H1 (cell line): ENCODE measurements at regions not wholly inside any gene's neighbourhood (a gene's known extent, or its start where the extent isn't known, plus 50 kb on each side); places are given as distances from the start of the nearest gene placed in this dataset.

Experiments used
- CTCF ChIA-PET: fragments of 300-600 bp; sonication (Branson Sonifier 250); formaldehyde crosslinking; loops from one replicate; lab custom pipeline; 2021; ENCODE audit not compliant: partially characterized antibody; lab: Charles Lee
- POLR2A ChIA-PET: fragments of 300-600 bp; sonication (Branson Sonifier 250); formaldehyde crosslinking; loops from one replicate; lab custom pipeline; 2021; ENCODE audit warnings: inconsistent platforms; ENCODE audit not compliant: partially characterized antibody; lab: Charles Lee
- DNase-seq, 2 experiments: peaks; one replicate each; pipeline versions ENCODE4 v3.0.0 to v3.0.0-alpha.2; 2010 to 2022; ENCODE audit warnings: low spot score in 2 of 2, low read depth in 1 of 2, mixed read lengths in 1 of 2
- FAIRE-seq: peaks from 2 replicates; lab custom pipeline; 2011; peaks lifted over from hg19 to GRCh38; lab: Jason Lieb, UNC
- H2AFZ ChIP-seq: 2 replicates; pipeline ENCODE4 v1.8.1; 2012; ENCODE audit warnings: low read length, inconsistent platforms
- H2AK5ac ChIP-seq: 2 replicates; pipeline ENCODE4 v1.6.1; 2013; ENCODE audit warnings: low read depth, low read length
- H2BK120ac ChIP-seq: replicated peaks from 2 replicates; pipeline ENCODE3; 2013; ENCODE audit warnings: low read depth, low read length, inconsistent platforms
- H2BK12ac ChIP-seq: 2 replicates; pipeline ENCODE4 v1.6.1; 2013; ENCODE audit warnings: low read depth, low read length
- H2BK15ac ChIP-seq: 2 replicates; pipeline ENCODE4 v1.6.1; 2013; ENCODE audit warnings: low read length
- H2BK20ac ChIP-seq: 2 replicates; pipeline ENCODE4 v1.6.1; 2013; ENCODE audit warnings: low read length
- H2BK5ac ChIP-seq: 2 replicates; pipeline ENCODE4 v1.6.1; 2013; ENCODE audit warnings: low read depth, low read length
- H3K14ac ChIP-seq: 2 replicates; pipeline ENCODE4 v1.6.1; 2013; ENCODE audit warnings: inconsistent platforms; ENCODE audit not compliant: insufficient read length
- H3K18ac ChIP-seq: 2 replicates; pipeline ENCODE4 v1.6.1; 2013; ENCODE audit warnings: low read length; ENCODE audit errors: extremely low read depth
- H3K23ac ChIP-seq: 2 replicates; pipeline ENCODE4 v1.6.1; 2013; ENCODE audit warnings: inconsistent platforms; ENCODE audit not compliant: insufficient read length
- H3K23me2 ChIP-seq: 2 replicates; pipeline ENCODE4 v1.6.1; 2013; ENCODE audit warnings: low read depth, low read length
- H3K27ac ChIP-seq: 2 replicates; pipeline ENCODE4 v1.6.1; 2011; ENCODE audit warnings: low read depth, low read length, inconsistent platforms
- H3K27me3 ChIP-seq, 4 experiments: replicated peaks in 1 of 4; 1 replicate in 1 of 4; 2 replicates in 3 of 4; pipeline versions ENCODE4 v1.6.1 to v1.8.1; 2011 to 2013; ENCODE audit warnings: low read length in 3 of 4, mild to moderate bottlenecking in 3 of 4, inconsistent platforms in 2 of 4, mixed read lengths in 2 of 4, moderate library complexity in 1 of 4; ENCODE audit not compliant: control insufficient read depth in 3 of 4, insufficient read depth in 3 of 4; ENCODE audit errors: extremely low read depth in 1 of 4
- H3K36me3 ChIP-seq, 4 experiments: 2 replicates each; pipeline versions ENCODE4 v1.6.1 to v1.8.1; 2011 to 2013; ENCODE audit warnings: mild to moderate bottlenecking in 4 of 4, low read length in 3 of 4, moderate library complexity in 2 of 4, control low read depth in 1 of 4, inconsistent platforms in 1 of 4; ENCODE audit not compliant: insufficient read depth in 4 of 4, control insufficient read depth in 2 of 4
- H3K4ac ChIP-seq: replicated peaks from 2 replicates; pipeline ENCODE3; 2013; ENCODE audit warnings: low read length, low read depth, mixed read lengths, inconsistent platforms; ENCODE audit not compliant: insufficient read length
- H3K4me1 ChIP-seq, 4 experiments: replicated peaks in 1 of 4; 1 replicate in 1 of 4; 2 replicates in 3 of 4; pipeline versions ENCODE4 v1.6.1 to v1.8.1; 2011 to 2013; ENCODE audit warnings: low read length in 3 of 4, inconsistent platforms in 2 of 4, mixed read lengths in 1 of 4; ENCODE audit not compliant: insufficient read depth in 4 of 4, control insufficient read depth in 3 of 4
- H3K4me2 ChIP-seq, 2 experiments: 2 replicates each; pipeline versions ENCODE4 v1.6.1 to v1.8.1; 2011 to 2013; ENCODE audit warnings: low read depth in 2 of 2, low read length in 2 of 2, control low read depth in 1 of 2, inconsistent platforms in 1 of 2, mild to moderate bottlenecking in 1 of 2; ENCODE audit not compliant: insufficient read depth in 1 of 2
- H3K4me3 ChIP-seq, 4 experiments: fragments of 200-600, 300-600 bp in 1 of 4; sonication (generic), shearing (Covaris generic), sonication (Bioruptor Twin) in 1 of 4; 2 replicates each; pipeline versions ENCODE4 v1.5.1 to v1.8.1; 2011 to 2016; ENCODE audit warnings: low read length in 4 of 4, low read depth in 3 of 4, control low read depth in 2 of 4, inconsistent platforms in 2 of 4, mild to moderate bottlenecking in 2 of 4, mixed read lengths in 1 of 4, moderate library complexity in 1 of 4; ENCODE audit not compliant: insufficient read depth in 2 of 4; ENCODE audit errors: extremely low read depth in 1 of 4
- H3K56ac ChIP-seq: replicated peaks from 2 replicates; pipeline ENCODE3; 2013; ENCODE audit warnings: low read depth, mild to moderate bottlenecking, mixed read lengths, low read length, inconsistent platforms; ENCODE audit not compliant: insufficient read length
- H3K79me1 ChIP-seq: 2 replicates; pipeline ENCODE4 v1.6.1; 2013; ENCODE audit warnings: low read depth, low read length, control low read depth
- H3K79me2 ChIP-seq, 2 experiments: 2 replicates each; pipeline versions ENCODE4 v1.6.1 to v1.8.1; 2012 to 2013; ENCODE audit warnings: low read length in 2 of 2, mild to moderate bottlenecking in 2 of 2, inconsistent platforms in 1 of 2; ENCODE audit not compliant: insufficient read depth in 2 of 2, control insufficient read depth in 1 of 2
- H3K9ac ChIP-seq, 4 experiments: replicated peaks in 1 of 4; 1 replicate in 1 of 4; 2 replicates in 3 of 4; pipeline versions ENCODE4 v1.6.1 to v1.8.1; 2011 to 2013; ENCODE audit warnings: low read depth in 3 of 4, low read length in 3 of 4, control low read depth in 2 of 4, mild to moderate bottlenecking in 2 of 4, moderate library complexity in 2 of 4, inconsistent platforms in 1 of 4; ENCODE audit errors: extremely low read depth in 1 of 4
- H3K9me3 ChIP-seq, 2 experiments: 2 replicates each; pipeline versions ENCODE4 v1.6.1 to v1.8.1; 2012 to 2013; ENCODE audit warnings: mild to moderate bottlenecking in 2 of 2, moderate library complexity in 2 of 2, control low read depth in 1 of 2, inconsistent platforms in 1 of 2, low read depth in 1 of 2, low read length in 1 of 2, mixed read lengths in 1 of 2; ENCODE audit not compliant: insufficient read depth in 2 of 2
- H4K20me1 ChIP-seq, 2 experiments: replicated peaks in 1 of 2; 2 replicates each; pipeline versions ENCODE3 to v1.8.1; 2011 to 2013; ENCODE audit warnings: inconsistent platforms in 2 of 2, low read length in 2 of 2, mild to moderate bottlenecking in 1 of 2; ENCODE audit not compliant: insufficient read depth in 2 of 2, control insufficient read depth in 1 of 2
- H4K5ac ChIP-seq: 2 replicates; pipeline ENCODE4 v1.6.1; 2013; ENCODE audit warnings: low read length, low read depth, mixed read lengths, inconsistent platforms; ENCODE audit not compliant: insufficient read length
- H4K8ac ChIP-seq: 2 replicates; pipeline ENCODE4 v1.8.0; 2013; ENCODE audit warnings: mild to moderate bottlenecking, moderate library complexity, low read length, inconsistent platforms; ENCODE audit not compliant: insufficient read depth; ENCODE audit errors: extremely low read depth
- H4K91ac ChIP-seq: replicated peaks from 2 replicates; pipeline ENCODE3; 2013; ENCODE audit warnings: low read length, mixed read lengths, inconsistent platforms; ENCODE audit not compliant: insufficient read length
- ASH2L ChIP-seq: fragments of 200-600, 300-600 bp; sonication (generic); IDR thresholded peaks from one replicate; pipeline ENCODE4 v1.7.1; 2017; ENCODE audit warnings: low read length
- ATF2 ChIP-seq: IDR thresholded peaks from 2 replicates; pipeline ENCODE4 v1.6.1; 2012; ENCODE audit warnings: low read length, inconsistent platforms
- ATF3 ChIP-seq: IDR thresholded peaks from 2 replicates; pipeline ENCODE4 v1.6.1; 2011; ENCODE audit warnings: low read depth, mild to moderate bottlenecking, low read length; ENCODE audit not compliant: insufficient read depth
- BCL11A ChIP-seq, 2 experiments: IDR thresholded peaks; one replicate each; pipeline ENCODE4 v1.6.1; 2011; ENCODE audit warnings: low read depth in 2 of 2, low read length in 2 of 2, mild to moderate bottlenecking in 2 of 2
- E2F6 ChIP-seq: IDR thresholded peaks from 2 replicates; pipeline ENCODE4 v1.6.1; 2012; ENCODE audit warnings: inconsistent platforms
- HDAC2 ChIP-seq, 2 experiments: fragments of 300-600 bp in 1 of 2; sonication (generic) in 1 of 2; IDR thresholded peaks; 2 replicates each; pipeline ENCODE4 v1.6.1; 2011 to 2012; ENCODE audit warnings: low read depth in 2 of 2, low read length in 2 of 2, mild to moderate bottlenecking in 2 of 2, moderate library complexity in 2 of 2, borderline replicate concordance in 1 of 2, inconsistent platforms in 1 of 2
- POU5F1 ChIP-seq: IDR thresholded peaks from 2 replicates; pipeline ENCODE4 v1.6.1; 2011; ENCODE audit warnings: low read depth, mild to moderate bottlenecking, low read length, moderate library complexity
- RNF2 ChIP-seq: fragments of 200-900, 300-1000 bp; sonication (generic); IDR thresholded peaks from 2 replicates; pipeline ENCODE4 v1.7.1; 2016; ENCODE audit warnings: borderline replicate concordance, low read depth, mild to moderate bottlenecking, antibody characterized with exemption, low read length; ENCODE audit not compliant: poor library complexity, severe bottlenecking; ENCODE audit errors: missing control alignments
- SIN3A ChIP-seq, 2 experiments: IDR thresholded peaks in 1 of 2; conservative IDR thresholded peaks in 1 of 2; 2 replicates each; pipeline ENCODE4 v1.6.1; 2011 to 2012; ENCODE audit warnings: low read length in 2 of 2, improper control_type of control experiment in 1 of 2, low read depth in 1 of 2, mild to moderate bottlenecking in 1 of 2
- SP1 ChIP-seq: IDR thresholded peaks from 2 replicates; pipeline ENCODE4 v1.6.1; 2011; ENCODE audit warnings: low read depth, low read length
- SP4 ChIP-seq: IDR thresholded peaks from 2 replicates; pipeline ENCODE4 v1.6.1; 2012; ENCODE audit warnings: low read length, inconsistent platforms
- TEAD4 ChIP-seq: IDR thresholded peaks from 2 replicates; pipeline ENCODE4 v1.6.1; 2012; ENCODE audit warnings: low read depth, low read length, inconsistent platforms, mixed read lengths
- YY1 ChIP-seq: IDR thresholded peaks from 2 replicates; pipeline ENCODE4 v1.6.1; 2011; ENCODE audit warnings: low read depth, mild to moderate bottlenecking, low read length

DNA sequence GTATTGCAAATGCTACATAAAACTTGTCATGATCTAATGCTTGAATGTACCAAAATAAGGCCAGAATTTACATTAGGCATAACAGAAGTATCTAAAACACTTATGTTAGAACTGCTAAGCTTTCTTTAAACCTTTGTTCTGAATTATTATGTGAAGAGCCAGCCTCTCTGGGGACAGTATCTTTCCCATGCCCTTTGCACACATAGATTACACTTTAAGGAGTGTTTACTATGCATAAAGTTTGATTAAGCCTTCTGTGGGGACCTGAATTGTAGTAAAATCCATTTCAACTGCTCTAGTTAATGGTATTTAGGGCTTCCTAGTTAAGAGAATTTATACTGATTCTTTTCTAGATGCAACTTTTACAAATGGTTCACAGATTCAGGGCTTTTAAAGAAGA, 444.7 kb downstream of the IPMK start:
- POLR2A ChIA-PET = no interaction called here
- Histone ChIP-seq H3K4me3 (no peak overlapping the region), H2BK5ac (no peak overlapping the region), H3K9me3 (no peaks in the 10 kb centered on the region), H3K27ac (no peak overlapping the region), H4K91ac (no peak overlapping the region), H3K23me2 (no peaks in the 10 kb centered on the region), H3K18ac (no peak overlapping the region), H2BK120ac (no peak overlapping the region), H3K79me2 (no peaks in the 10 kb centered on the region), H3K4me1 (no peaks in the 10 kb centered on the region), H4K5ac (no peak overlapping the region), H3K4me2 (no peak overlapping the region), H3K79me1 (no peaks in the 10 kb centered on the region), H3K56ac (no peak overlapping the region), H2AK5ac (no peak overlapping the region), H3K27me3 (no peaks in the 10 kb centered on the region), H2BK20ac (no peak overlapping the region), H3K14ac (no peak overlapping the region), H3K36me3 (no peaks in the 10 kb centered on the region), H3K4ac (no peak overlapping the region), H4K8ac (no peak overlapping the region), H2AFZ (no peak overlapping the region), H3K23ac (no peak overlapping the region), H2BK12ac (no peak overlapping the region), H3K9ac (no peak overlapping the region), H2BK15ac (no peak overlapping the region), H4K20me1 (no peaks in the 10 kb centered on the region)
- no peak for FAIRE-seq
- CTCF ChIA-PET = no interaction called here
- DNase-seq = no peak
- TF ChIP-seq RNF2 (no peak), TEAD4 (no peak), E2F6 (no peak), HDAC2 (IDR thresholded peaks at IDR 0.05; ENCODE audit: borderline replicate concordance in 1 of 2, low read depth in 2 of 2, low read length in 2 of 2) (no peak), SP4 (no peak), ATF2 (no peak), BCL11A (IDR thresholded peaks at IDR 0.05; ENCODE audit: low read depth in 2 of 2, low read length in 2 of 2) (no peak), SP1 (no peak), YY1 (no peak), POU5F1 (no peak), ASH2L (no peak), ATF3 (no peak), SIN3A (conservative IDR thresholded peaks at IDR 0.05 in 1 of 2, IDR thresholded peaks at IDR 0.05 in 1 of 2; ENCODE audit: low read depth in 1 of 2, low read length in 2 of 2) (no peak)
